ENCODE measurements at regions not wholly inside any gene's neighbourhood (a gene's known extent, or its start where the extent isn't known, plus 50 kb on each side); places are given as distances from the start of the nearest gene placed in this dataset.

GRCh38 chr20:39283464-39283863, 321.3 kb downstream of the DHX35 start:
- TF ChIP-seq POLR2A (IDR thresholded peaks at IDR 0.05; ENCODE audit: low read depth, low read length) = no peak
- DNase-seq (ENCODE audit: insufficient read length, low spot score) = no peak
- FAIRE-seq = no peak

GRCh38 chr20:39282619-39283092, 320.5 kb downstream of the DHX35 start:
- DNase-seq (ENCODE audit: insufficient read length, low spot score) (no peak), FAIRE-seq (no peak)
- no peak for TF ChIP-seq POLR2A (IDR thresholded peaks at IDR 0.05; ENCODE audit: low read depth, low read length)

GRCh38 chr20:39280875-39281274, 318.7 kb downstream of the DHX35 start:
- no peak for TF ChIP-seq POLR2A (IDR thresholded peaks at IDR 0.05; ENCODE audit: low read depth, low read length)
- DNase-seq (ENCODE audit: insufficient read length, low spot score) = no peak
- no peak for FAIRE-seq

- TF ChIP-seq POLR2A (IDR thresholded peaks at IDR 0.05; ENCODE audit: low read depth, low read length) = no peak
- DNase-seq (ENCODE audit: insufficient read length, low spot score) = no peak
- FAIRE-seq = no peak
Measured at GRCh38 chr20:39278230-39278788, 316.2 kb downstream of the DHX35 start.

GRCh38 chr20:39277185-39277584, 315.0 kb downstream of the DHX35 start:
- no peak for TF ChIP-seq POLR2A (IDR thresholded peaks at IDR 0.05; ENCODE audit: low read depth, low read length)
- DNase-seq (ENCODE audit: insufficient read length, low spot score) = no peak
- no peak for FAIRE-seq

- DNase-seq (ENCODE audit: insufficient read length, low spot score) = no peak
- FAIRE-seq = no peak
- no peak for TF ChIP-seq POLR2A (IDR thresholded peaks at IDR 0.05; ENCODE audit: low read depth, low read length)
Measured at GRCh38 chr20:39270837-39271604, 308.9 kb downstream of the DHX35 start.

- DNase-seq (ENCODE audit: insufficient read length, low spot score) (no peak), FAIRE-seq (no peak)
- no peak for TF ChIP-seq POLR2A (IDR thresholded peaks at IDR 0.05; ENCODE audit: low read depth, low read length)
Measured at GRCh38 chr20:39269493-39270217, 307.5 kb downstream of the DHX35 start.

- no peak for TF ChIP-seq POLR2A (IDR thresholded peaks at IDR 0.05; ENCODE audit: low read depth, low read length)
- DNase-seq (ENCODE audit: insufficient read length, low spot score) (peak; percentile 53), FAIRE-seq (no peak)
Measured at GRCh38 chr20:39268981-39269461, 306.9 kb downstream of the DHX35 start.

GRCh38 chr20:39268491-39268951, 306.4 kb downstream of the DHX35 start:
- FAIRE-seq = no peak
- no peak for DNase-seq (ENCODE audit: insufficient read length, low spot score)
- no peak for TF ChIP-seq POLR2A (IDR thresholded peaks at IDR 0.05; ENCODE audit: low read depth, low read length)

- TF ChIP-seq POLR2A (IDR thresholded peaks at IDR 0.05; ENCODE audit: low read depth, low read length) = no peak
- FAIRE-seq (no peak), DNase-seq (ENCODE audit: insufficient read length, low spot score) (no peak)
Measured at GRCh38 chr20:39266989-39267388, 304.8 kb downstream of the DHX35 start.

- no peak for FAIRE-seq
- DNase-seq (ENCODE audit: insufficient read length, low spot score) = peak; percentile 73
- TF ChIP-seq POLR2A (IDR thresholded peaks at IDR 0.05; ENCODE audit: low read depth, low read length) = no peak
Measured at GRCh38 chr20:39264506-39265172, 302.5 kb downstream of the DHX35 start.

GRCh38 chr20:39263076-39263475, 300.9 kb downstream of the DHX35 start:
- DNase-seq (ENCODE audit: insufficient read length, low spot score) = no peak
- FAIRE-seq = no peak
- no peak for TF ChIP-seq POLR2A (IDR thresholded peaks at IDR 0.05; ENCODE audit: low read depth, low read length)

- FAIRE-seq (no peak), DNase-seq (ENCODE audit: insufficient read length, low spot score) (no peak)
Measured at GRCh38 chr20:39259808-39260207, 297.7 kb downstream of the DHX35 start.

More at GRCh38 chr20:39259808-39260207, 297.7 kb downstream of the DHX35 start:
- TF ChIP-seq POLR2A (IDR thresholded peaks at IDR 0.05; ENCODE audit: low read depth, low read length) = no peak

Data from H54 (cell line).